AG04450 (cell line): ENCODE measurements at regions not wholly inside any gene's neighbourhood (a gene's known extent, or its start where the extent isn't known, plus 50 kb on each side); places are given as distances from the start of the nearest gene placed in this dataset.

Experiments used
- CTCF ChIA-PET: fragments of 300-600, 350-600 bp; formaldehyde crosslinking; extraction: SDS; loops from one replicate; lab custom pipeline; 2022; ENCODE audit warnings: antibody characterized with exemption, inconsistent platforms; lab: Charles Lee
- POLR2A ChIA-PET: fragments of 350-600 bp; formaldehyde crosslinking; extraction: SDS; loops from one replicate; lab custom pipeline; 2021; ENCODE audit warnings: antibody characterized with exemption, inconsistent platforms; lab: Yijun Ruan, JAX
- DNase-seq: peaks from one replicate; pipeline ENCODE4 v3.0.0-alpha.2; 2011; ENCODE audit warnings: low read depth, low spot score
- H3K27ac ChIP-seq: one replicate; pipeline ENCODE4 v1.5.1; 2012; ENCODE audit warnings: low read depth, low read length, control low read depth
- H3K27me3 ChIP-seq: one replicate; pipeline ENCODE4 v1.6.0; 2012; ENCODE audit warnings: low read length; ENCODE audit not compliant: control insufficient read depth, insufficient read depth
- H3K4me3 ChIP-seq: 2 replicates; pipeline ENCODE4 v1.5.1; 2011; ENCODE audit warnings: mild to moderate bottlenecking, low read depth, low read length, control low read depth
- H3K9me3 ChIP-seq: 2 replicates; pipeline ENCODE4 v1.5.1; 2012; ENCODE audit warnings: low read length; ENCODE audit not compliant: control insufficient read depth, insufficient read depth
- TF ChIP-seq, protein P1 (sequence below): IDR thresholded peaks from 2 replicates; pipeline ENCODE4 v1.5.1; 2011; ENCODE audit warnings: low read depth, low read length, control low read depth, inconsistent platforms

- Histone ChIP-seq H3K4me3 (no peak overlapping the region), H3K27me3 (no peaks in the 10 kb centered on the region), H3K9me3 (no peaks in the 10 kb centered on the region; the same call in 1 of the 2 replicates), H3K27ac (no peak overlapping the region)
- CTCF ChIA-PET = no interaction called here
- TF ChIP-seq, protein P1, sequence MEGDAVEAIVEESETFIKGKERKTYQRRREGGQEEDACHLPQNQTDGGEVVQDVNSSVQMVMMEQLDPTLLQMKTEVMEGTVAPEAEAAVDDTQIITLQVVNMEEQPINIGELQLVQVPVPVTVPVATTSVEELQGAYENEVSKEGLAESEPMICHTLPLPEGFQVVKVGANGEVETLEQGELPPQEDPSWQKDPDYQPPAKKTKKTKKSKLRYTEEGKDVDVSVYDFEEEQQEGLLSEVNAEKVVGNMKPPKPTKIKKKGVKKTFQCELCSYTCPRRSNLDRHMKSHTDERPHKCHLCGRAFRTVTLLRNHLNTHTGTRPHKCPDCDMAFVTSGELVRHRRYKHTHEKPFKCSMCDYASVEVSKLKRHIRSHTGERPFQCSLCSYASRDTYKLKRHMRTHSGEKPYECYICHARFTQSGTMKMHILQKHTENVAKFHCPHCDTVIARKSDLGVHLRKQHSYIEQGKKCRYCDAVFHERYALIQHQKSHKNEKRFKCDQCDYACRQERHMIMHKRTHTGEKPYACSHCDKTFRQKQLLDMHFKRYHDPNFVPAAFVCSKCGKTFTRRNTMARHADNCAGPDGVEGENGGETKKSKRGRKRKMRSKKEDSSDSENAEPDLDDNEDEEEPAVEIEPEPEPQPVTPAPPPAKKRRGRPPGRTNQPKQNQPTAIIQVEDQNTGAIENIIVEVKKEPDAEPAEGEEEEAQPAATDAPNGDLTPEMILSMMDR = no peak
- POLR2A ChIA-PET = no interaction called here
- DNase-seq = no peak
Measured at GRCh38 chr1:14302025-14302424, 296.5 kb upstream of the KAZN start.

GRCh38 chr1:14303011-14303410 is 295.5 kb upstream of the KAZN start:
- H3K27me3 ChIP-seq = no peaks in the 10 kb centered on the region
- CTCF ChIA-PET = no interaction called here
- TF ChIP-seq, protein P1 = no peak
- H3K27ac ChIP-seq = no peak overlapping the region
- no peak for DNase-seq
- H3K4me3 ChIP-seq = no peak overlapping the region
- H3K9me3 ChIP-seq = no peaks in the 10 kb centered on the region; the same call in 1 of the 2 replicates
- POLR2A ChIA-PET = no interaction called here

- POLR2A ChIA-PET = no interaction called here
- Histone ChIP-seq H3K4me3 (no peak overlapping the region), H3K27me3 (no peaks in the 10 kb centered on the region), H3K27ac (no peak overlapping the region), H3K9me3 (no peaks in the 10 kb centered on the region)
- CTCF ChIA-PET = no interaction called here
- DNase-seq = no peak
- TF ChIP-seq, protein P1 = no peak
Measured at GRCh38 chr1:14304381-14304865, 294.1 kb upstream of the KAZN start.

- ChIA-PET CTCF (no interaction called here), POLR2A (no interaction called here)
- H3K4me3 ChIP-seq = no peak overlapping the region
- TF ChIP-seq, protein P1 = no peak
- H3K9me3 ChIP-seq = no peaks in the 10 kb centered on the region; the same call in 1 of the 2 replicates
- DNase-seq = no peak
- H3K27ac ChIP-seq = no peak overlapping the region
- H3K27me3 ChIP-seq = no peaks in the 10 kb centered on the region
Measured at GRCh38 chr1:14308460-14308859, 290.0 kb upstream of the KAZN start.

DNA sequence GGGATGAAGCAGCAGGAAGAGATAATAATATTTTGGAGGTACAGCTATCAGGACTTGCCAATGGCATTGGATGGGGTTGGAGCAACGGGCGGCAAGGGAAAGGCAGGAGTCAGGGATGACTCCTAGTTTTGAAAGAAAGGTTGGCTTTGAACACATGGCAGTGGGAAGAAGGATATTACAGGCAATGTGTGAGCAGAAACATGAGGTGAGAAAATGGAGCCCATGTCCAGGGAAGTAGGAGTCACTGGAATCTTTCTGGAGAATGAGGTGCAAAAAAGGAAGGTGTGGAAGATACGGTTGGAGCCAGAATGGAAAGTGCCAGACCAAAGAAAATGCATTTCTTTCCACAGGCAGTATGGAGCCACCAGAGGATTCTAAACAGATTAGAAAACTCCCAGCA is 288.5 kb upstream of the KAZN start:
- Histone ChIP-seq H3K4me3 (no peak overlapping the region), H3K27ac (no peak overlapping the region), H3K9me3 (no peaks in the 10 kb centered on the region; the same call in 1 of the 2 replicates), H3K27me3 (no peaks in the 10 kb centered on the region)
- TF ChIP-seq, protein P1 = no peak
- no peak for DNase-seq
- CTCF ChIA-PET = no interaction called here
- POLR2A ChIA-PET = no interaction called here
